GM12864 (cell line): ENCODE measurements at regions not wholly inside any gene's neighbourhood (a gene's known extent, or its start where the extent isn't known, plus 50 kb on each side); places are given as distances from the start of the nearest gene placed in this dataset.
A peak's percentile ranks its signal among the peaks of the same experiment; 100 is the strongest.

Experiments used
- DNase-seq: peaks from one replicate; pipeline ENCODE4 v3.0.0-alpha.2; 2011; ENCODE audit warnings: low read depth
- H3K4me3 ChIP-seq: 2 replicates; pipeline ENCODE4 v1.5.1; 2011; ENCODE audit warnings: mild to moderate bottlenecking, low read depth, low read length, control low read depth
- CTCF ChIP-seq: IDR thresholded peaks from 2 replicates; pipeline ENCODE4 v1.5.1; 2011; ENCODE audit warnings: low read depth, mild to moderate bottlenecking, moderate library complexity, low read length, control low read depth, inconsistent platforms; ENCODE audit errors: missing control alignments

- no peak overlapping the region for H3K4me3 ChIP-seq
- no peak for DNase-seq
- TF ChIP-seq CTCF: no peak
Measured at GRCh38 chr14:53541411-53541810, 388.3 kb upstream of the DDHD1 start.

- peak; percentile 27 for DNase-seq
- peak; percentile 80 for TF ChIP-seq CTCF
- H3K4me3 ChIP-seq: no peak overlapping the region
Measured at GRCh38 chr14:53539489-53540126, 386.5 kb upstream of the DDHD1 start.

- DNase-seq: no peak
- TF ChIP-seq CTCF: no peak
- H3K4me3 ChIP-seq: no peak overlapping the region
Measured at GRCh38 chr14:53538316-53538881, 385.3 kb upstream of the DDHD1 start.

- no peak for DNase-seq
- no peak overlapping the region for H3K4me3 ChIP-seq
- no peak for TF ChIP-seq CTCF
Measured at GRCh38 chr14:53537422-53538315, 384.5 kb upstream of the DDHD1 start.

GRCh38 chr14:53536446-53536845 is 383.3 kb upstream of the DDHD1 start:
- TF ChIP-seq CTCF: no peak
- no peak overlapping the region for H3K4me3 ChIP-seq

GRCh38 chr14:53534841-53535240 is 381.7 kb upstream of the DDHD1 start:
- no peak for TF ChIP-seq CTCF
- H3K4me3 ChIP-seq: no peak overlapping the region
- no peak for DNase-seq

More at GRCh38 chr14:53536446-53536845, 383.3 kb upstream of the DDHD1 start:
- no peak for DNase-seq
